NCI-H82 (cell line): ENCODE measurements at regions not wholly inside any gene's neighbourhood (a gene's known extent, or its start where the extent isn't known, plus 50 kb on each side); places are given as distances from the start of the nearest gene placed in this dataset.
A peak's percentile ranks its signal among the peaks of the same experiment; 100 is the strongest.

Experiments used
- DNase-seq: peaks from one replicate; lab custom pipeline; 2025; lab: John Stamatoyannopoulos, UW

DNA sequence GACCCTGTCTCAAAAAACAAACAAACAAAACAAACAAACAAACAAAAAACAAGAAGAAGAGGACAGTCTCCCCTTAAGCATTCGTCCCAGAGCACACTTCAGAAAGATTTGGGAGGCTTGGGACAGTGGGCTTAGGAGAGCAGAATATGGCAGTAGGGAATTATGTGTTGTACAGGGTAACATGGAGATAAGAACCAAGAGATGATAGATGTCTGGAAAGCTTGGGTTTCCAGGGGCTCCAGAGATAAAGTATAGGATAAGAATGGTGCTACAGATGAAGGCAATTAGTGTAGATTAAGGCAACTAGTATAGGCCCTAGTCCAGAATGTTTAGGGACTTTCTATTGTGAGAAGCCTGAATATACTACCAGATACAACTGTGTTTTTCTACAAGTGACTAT lies 934.9 kb upstream of the AUTS2 start:
- DNase-seq = no peak

DNA sequence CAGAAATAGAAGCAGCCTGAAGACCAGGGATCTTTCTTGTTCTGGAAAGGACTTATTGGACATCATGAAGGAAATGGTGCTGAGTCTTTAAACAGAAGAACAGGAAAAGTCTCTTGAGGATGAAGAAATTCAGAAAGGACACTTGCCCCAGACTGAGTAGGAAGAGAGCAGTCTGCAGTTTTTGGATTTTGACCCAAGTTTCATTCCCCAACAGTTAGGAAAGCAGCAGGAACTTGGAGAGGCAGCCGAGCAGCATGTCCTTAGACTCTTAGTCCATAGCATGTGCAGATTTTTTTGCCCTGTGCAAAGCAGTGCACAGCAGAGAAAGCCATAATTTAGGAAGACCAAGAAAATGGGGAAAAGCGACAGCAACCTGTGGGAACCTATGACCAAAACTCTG lies 927.2 kb upstream of the AUTS2 start:
- no peak for DNase-seq

DNA sequence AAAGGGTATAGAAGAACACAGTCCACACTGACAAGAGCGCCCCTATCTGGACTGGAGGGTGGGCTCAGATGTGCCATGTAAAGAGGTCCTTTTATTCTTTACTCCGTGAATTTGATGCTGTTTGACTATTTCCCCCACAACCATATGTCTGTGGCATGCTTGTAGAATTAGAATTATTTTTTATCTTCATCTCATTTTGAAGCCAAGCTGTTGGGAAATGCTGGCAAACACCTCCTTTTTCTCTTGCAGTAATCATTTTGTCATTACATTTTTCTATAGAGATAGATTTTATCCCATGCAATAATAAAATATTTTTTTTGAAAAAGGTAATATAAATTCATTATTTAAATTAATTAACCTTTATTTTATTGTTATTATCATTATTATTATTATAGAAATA lies 926.6 kb upstream of the AUTS2 start:
- DNase-seq = no peak

DNA sequence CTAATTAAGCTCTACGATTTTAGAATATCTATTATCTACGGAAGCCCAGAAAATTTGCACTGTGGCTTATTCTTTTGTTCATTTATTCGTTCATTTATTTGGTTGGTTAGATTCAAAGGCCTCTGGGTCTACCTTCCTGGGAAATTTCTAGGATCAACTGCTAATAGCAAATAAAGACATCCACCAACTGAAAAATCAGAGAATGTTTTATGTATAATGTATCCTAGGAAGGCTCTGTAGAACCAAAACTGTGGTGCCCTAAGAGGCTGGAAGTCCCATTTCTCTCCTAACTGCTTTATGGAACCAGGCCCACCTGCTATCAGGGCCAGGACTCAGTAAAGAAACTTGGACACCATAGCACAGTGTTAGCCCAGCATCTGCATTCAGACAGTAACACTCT lies 923.4 kb upstream of the AUTS2 start:
- no peak for DNase-seq

DNA sequence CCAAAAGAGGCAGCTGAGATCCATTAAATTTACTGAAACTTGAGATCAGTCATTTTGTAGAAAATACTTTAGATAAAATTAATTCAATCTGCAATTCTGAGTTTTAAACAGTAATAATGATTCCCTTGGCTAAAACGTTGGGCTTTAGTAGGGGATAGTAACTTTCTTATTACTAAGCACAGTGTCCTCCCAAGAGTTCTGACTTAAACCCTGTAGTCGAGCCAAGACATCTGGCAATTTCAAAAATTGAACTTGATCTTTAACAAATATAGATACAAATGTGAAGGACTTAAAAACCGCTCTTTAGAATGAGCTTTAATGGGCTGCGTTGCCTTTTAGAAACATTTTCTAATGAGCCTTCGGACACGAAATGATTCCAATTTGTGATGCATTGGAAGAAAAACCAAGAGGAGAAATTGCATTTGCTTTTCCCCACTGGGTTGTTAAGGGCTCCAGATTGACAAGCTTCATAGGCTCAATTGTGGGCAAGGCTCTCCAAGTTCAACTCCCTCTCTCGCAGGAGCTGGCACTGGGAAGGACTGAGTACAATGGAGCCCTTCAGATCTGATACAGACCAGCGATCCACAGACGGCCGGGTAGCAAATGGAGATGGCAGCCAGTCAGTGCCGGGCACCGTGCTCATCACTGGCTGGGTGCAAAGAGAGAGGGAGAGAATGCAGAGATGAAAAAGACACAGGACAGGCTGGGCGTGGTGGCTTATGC lies 921.3 kb upstream of the AUTS2 start:
- DNase-seq = no peak

DNA sequence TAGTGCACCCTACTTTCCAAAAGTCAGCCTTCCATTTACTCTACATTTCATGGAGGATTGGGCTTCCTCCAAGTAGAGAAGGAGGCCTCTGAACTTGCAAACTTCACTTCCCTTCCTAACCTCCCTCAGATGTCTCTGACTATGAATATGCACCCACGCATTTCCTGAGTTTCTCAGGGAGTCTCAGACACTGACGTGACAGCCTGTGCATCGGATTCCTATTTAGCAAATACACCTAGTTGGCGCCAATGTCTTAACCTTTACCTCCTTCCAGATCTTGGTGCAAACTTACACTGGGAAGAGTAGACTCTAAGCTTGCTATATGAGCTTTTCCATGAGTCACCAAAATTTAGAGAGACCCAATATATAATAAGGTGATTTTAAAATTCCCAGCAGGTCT lies 920.1 kb upstream of the AUTS2 start:
- DNase-seq = no peak

DNA sequence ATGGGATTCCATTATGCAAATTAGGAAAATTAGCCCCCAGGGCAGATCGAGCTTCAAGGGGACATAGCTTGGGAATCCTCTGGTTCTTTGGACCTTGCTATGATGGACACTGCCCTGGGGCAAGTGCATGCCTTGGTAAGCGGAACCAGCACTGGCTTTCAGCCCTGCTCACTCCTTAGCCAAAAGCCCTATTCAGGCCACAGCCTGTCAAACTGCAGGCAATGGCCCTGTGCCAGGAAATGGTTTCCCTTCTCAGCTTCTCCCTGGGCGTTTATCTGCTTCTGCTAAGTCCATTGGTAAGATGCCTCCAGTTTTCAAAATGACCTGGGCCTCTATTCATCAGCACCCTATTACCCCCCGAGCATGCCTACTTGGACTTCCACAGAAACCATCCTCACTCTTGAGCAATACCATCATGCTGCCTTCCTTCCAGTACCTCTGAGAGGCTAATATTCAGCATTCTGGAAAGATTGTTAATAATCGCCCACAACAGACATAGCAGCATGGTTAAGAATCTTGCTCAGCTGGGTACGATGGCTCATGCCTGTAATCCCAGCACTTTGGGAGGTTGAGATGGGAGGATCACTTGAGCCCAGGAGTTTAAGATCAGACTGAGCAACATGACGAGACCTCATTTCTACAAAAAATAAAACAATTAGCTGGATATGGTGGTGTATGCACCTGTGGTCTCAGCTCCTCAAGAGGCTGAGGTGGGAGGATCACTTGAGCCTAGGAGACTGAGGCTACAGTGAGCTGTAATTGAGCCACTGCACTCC lies 918.6 kb upstream of the AUTS2 start:
- DNase-seq = peak; percentile 37

DNA sequence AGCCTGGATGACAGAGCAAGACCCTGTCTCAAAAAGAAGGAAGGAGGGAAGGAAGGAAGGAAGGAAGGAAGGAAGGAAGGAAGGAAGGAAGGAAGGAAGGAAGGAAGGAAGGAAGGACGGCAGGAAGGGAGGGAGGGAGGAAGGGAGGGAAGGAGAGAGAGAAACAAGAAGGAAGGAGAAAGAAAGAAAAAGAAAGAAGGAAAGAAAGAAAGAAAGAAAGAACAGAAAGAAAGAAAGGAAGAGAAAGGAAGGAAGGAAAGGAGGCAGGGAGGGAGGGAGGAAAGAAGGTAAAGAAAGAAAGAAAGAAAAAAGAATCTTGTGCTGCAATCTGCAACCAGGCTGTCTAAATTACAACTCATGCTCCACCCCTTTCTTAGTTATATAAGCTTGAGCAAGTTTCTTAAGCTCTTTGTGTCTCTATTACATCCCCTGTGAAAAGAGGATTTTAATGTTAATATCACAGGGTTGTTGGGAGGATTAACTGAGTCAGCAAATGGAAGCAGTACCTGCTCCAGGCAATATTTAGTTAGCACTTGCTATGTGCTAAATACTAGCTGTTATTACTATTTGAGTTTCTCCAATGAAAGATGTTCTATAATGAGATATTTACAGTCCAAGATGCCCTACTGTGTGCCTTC lies 917.9 kb upstream of the AUTS2 start:
- DNase-seq = peak; percentile 58

DNA sequence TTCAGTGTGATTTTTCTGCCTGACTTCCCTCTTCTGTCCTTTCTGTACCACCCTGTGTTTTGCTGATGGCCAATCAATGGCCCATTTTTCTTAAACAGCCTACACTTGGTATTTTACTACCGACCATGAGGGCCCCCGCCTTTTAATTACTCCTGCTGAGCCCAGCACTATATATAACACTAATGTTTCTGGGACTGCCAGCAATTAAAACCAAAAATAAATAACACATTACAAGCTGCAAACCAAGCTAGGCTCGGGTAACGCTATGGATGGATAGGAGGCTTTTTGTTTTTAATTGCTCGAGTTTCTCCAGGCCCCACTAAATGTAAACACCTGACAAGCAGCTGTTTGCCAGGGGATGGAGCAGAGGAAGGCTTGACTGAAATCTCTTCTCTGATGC lies 915.4 kb upstream of the AUTS2 start:
- no peak for DNase-seq

DNA sequence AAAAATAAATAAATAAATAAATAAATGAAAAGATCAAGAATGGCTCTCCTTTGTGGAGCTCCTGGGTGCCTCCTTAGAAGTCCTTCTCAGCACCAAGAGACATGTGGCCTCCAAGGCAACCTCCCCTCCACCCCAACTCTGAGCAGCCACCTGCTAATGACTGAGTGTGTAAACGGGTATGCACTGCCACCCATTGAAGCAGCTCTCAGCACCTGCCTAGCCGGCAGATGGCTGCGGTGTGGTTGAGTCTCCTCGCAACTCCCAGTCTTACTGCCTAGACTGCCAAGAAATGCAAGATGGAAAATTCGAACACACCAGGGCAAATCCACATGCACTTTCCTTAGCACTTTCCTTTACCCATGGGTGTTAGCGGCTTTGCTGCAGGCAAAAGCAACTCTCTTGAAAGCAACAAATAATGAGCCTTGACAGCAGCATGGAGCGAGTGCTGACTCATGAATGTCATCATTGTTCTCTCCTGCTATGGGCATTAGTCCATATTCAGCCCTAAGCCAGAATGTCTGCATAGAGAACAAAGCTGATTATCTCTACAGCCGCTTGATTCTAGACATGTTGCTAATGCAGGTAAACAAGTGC lies 913.9 kb upstream of the AUTS2 start:
- peak; percentile 81 for DNase-seq

DNA sequence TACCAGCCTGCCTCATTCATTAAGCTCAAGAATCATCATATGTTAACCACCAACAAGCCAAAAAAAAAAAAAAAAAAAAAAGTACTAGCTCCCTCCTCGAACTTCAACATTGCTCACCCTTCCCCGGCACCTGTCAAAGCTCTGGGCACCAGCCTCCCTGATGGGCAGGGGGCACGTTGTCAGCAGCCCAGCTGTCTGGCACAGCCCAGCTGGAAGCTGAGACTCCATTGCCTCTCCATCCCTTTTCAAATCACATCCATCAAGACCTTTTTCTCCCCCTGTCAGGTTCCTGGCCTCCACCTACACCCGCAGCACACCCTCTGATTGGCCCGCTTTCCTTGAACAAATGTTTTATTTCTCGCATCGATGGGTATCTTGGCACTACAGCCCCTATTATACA lies 913.3 kb upstream of the AUTS2 start:
- DNase-seq = peak; percentile 26

DNA sequence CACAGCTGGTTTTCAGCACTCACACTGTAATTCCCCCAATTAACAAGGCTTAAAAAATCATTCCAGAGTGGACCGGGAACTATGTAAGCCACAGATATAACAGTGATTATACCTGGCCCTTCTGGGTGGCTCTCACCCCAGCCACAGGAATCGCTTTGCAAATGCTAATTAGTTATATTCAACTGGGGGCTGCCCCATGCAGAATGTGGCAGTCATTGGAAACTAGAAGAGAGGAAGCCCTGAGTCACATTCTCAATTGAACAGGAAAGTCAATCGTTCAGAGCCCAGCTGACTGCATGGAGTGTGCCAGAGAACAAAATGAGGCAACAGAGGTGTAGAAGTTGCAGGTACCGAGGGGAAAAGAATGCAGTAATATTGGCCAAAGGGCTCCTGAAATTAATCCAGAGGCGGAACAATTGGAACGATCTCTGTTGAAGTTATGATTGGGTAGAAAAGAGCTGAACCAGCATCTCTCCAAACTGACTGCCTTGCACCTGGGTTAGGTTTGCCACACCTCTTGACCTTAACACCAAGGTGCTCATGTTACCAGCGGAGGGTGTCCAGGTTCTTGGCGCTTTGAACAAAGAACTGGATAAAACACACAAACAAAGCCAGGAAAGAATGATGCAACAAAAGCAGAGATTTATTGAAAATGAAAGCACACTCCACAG lies 909.7 kb upstream of the AUTS2 start:
- peak; percentile 73 for DNase-seq

DNA sequence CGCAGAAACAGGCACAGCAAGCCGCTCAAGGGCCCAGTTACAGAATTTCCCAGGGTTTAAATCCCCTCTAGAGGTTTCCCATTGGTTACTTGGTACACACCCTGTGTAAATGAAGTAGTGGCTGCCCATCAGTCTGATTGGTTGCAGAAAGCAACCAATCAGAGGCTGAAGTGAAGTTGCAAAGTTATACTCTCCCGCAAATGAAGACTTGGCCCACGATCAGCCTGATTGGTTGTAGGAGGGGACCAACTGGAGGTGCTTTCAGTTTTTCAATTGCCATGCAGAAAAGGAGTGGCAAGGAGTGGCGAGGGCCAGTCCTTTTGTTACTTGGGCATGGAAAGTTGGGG lies 909.2 kb upstream of the AUTS2 start:
- no peak for DNase-seq

DNA sequence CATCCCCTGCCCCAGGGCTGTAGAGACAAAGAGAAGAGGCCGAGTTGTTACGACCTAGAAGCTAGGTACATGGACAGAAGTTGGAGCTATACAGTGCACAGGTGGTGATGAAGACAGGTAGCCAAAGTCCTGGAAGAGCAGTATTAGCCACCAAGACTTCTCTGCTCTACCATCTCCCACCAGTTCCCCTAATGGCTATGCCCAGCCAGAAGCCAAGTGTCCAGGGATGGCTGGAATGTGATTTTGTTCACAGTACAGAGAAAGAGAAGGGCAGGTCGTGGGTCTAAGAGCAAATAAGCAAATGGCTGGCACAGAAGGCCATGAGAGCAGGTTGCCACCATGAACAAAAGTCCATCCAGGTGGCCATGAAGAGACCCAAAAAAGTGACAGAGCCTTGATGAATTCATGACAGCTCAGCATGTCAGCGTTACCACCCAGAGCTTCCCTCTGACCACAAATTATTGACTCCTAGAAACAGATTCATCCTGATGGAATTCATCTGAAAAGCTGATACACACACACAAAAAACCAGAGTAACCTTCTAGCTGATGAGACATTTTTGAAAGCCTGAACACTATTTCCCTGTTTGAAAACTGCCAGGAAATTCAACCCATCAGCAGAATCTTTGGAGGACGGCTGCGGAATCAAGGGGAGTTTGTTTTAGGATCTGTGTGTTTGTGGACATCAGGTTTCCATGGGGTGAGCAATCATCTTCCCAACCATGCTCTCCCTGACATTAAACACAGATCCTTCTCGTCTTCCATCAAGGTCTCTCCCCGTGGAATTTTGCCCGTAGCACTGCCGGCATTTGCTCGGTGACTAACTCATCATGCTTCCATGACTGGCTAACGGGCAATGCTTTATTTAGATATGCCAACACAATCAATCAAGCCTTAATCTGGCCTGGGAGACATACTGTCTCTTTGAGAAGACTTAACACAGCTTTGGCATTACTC lies 906.7 kb upstream of the AUTS2 start:
- DNase-seq = no peak

DNA sequence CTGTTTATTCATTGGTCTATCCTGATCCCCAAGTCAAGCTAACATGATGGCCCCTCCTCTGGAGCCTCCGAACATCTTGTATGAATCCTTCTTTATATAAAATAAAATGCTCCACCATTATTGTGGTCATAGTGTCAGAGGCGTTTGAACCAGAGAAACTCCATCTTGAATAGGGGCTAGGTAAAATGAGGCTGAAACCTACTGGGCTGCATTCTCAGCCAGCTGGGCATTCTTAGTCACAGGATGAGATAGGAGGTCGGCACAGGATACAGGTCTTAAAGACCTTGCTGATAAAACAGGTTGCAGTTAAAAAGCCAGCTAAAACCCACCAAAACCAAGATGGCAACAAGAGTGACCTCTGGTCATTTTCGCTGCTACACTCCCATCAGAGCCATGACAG lies 905.8 kb upstream of the AUTS2 start:
- no peak for DNase-seq

DNA sequence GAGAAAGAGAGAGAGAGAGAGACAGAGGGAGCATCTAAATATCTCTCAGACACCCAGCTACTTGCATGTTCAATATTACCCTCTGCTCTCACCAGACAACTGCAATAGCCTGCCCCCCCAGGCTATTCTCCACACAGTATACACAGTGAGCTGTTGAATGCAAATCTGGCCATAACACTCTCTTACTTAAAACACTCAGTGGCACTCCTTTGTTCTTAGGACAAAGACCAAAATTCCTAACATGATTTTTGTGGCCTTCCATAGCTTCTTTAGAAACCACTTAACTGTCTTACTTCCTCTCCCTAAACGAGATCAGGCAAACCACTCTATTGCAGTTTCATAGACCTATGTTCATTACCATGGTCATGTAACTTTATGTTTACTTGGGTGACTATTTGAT lies 903.6 kb upstream of the AUTS2 start:
- DNase-seq = no peak

DNA sequence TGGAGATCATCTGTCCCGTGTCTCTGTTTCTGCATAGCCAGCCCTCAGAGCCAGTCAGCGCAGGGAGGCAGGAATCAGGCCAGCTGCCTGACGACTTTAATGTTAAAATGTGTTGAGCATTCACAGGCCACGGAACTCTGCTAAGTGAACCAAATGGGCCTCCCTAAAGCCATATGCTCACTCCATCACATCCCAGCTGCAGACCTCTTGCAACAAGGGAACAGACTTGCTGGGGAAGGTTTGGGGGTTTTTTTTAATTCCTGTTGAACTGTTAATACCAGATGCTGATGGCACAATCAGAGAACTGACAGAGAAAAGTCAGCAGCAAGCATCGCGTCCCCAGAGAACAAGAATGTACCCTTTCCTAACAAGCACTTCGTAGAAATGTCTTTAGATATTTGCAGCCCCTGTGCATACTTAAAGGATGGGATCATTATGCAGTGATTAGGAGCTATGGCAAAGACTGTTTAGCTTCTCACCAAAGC lies 900.4 kb upstream of the AUTS2 start:
- peak; percentile 63 for DNase-seq

DNA sequence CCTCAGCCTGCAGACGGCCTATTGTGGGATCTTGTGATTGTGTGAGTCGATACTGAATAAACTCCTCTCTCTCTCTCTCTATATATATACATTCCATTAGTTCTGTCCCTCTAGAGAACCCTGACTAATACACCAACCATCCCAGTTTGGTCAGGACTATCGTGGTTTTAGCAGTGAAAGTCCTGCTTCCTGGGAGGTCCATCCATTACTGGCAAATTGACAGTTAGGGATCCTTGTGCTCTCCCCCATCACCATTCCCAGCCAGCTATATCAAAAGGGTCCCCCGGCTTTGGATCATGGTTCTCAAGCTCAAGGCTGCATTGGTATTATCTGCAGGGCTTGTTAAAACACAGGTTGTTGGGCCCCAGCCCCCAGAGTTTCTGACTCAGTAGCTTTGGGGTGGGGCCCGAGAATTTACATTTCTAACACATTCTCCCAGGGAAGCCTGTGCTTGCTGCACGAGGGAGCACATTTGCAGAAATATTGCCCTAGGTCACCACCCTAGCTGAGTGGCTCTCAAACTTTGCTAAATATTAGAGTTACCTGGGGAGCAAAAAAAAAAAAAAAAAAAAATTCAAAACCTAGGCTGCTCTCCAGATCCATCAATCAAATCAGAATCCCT lies 899.1 kb upstream of the AUTS2 start:
- DNase-seq = no peak

DNA sequence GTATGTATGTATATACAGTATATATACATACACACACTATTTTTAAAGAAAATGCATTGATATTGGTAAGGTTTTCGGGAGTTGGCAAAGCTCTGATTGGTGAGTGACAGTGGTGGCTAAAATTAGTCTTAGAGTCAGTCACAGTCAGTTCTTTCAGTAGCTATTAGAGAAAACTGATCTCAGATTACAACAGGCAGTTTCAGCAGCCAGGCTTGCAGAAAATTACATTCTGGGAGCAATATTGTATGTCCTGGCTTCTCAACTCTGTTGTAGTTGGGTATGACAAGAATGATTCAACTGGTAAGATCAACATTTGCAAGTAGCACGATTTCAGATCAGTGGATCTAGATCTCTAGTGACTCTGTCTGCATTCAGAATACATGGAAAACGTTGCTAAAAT lies 897.9 kb upstream of the AUTS2 start:
- no peak for DNase-seq

DNA sequence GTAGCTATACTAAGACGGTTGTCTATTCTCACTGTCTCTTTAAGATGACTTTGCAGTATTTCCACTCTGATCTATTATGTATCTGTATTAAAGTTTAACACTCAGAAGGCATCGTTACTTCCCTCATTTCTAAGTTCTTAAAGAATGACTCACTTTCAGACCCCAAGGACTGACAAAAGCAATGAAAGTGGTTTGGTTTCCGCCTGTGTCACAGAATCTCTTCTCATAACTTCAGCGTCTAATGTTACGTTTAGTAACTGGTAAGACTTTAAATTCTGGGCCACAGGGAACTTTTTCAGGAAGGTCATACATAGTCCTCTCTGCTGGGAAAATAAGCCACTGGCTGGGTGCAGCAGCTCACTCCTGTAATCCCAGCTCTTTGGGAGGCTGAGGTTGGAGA lies 892.0 kb upstream of the AUTS2 start:
- no peak for DNase-seq

DNA sequence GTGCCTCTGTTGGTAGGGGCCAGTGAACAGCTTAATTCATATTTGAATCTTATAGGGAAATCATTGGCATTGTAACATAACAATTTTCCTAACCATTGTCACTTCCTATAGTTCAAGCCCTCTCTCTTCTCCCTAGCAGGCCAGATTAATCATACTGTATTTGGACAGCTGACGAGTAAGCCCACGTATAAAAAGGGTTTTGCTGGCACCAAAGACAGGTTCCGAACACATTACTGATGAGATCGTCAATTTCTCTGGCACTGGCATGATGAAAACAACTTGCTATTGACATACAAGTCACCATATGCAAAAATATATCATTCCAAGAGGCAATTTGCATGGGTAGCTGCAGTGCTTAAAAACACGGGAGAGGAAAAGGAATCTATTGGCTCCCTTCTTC lies 891.1 kb upstream of the AUTS2 start:
- no peak for DNase-seq
